ENCODE measurements at regions not wholly inside any gene's neighbourhood (a gene's known extent, or its start where the extent isn't known, plus 50 kb on each side); places are given as distances from the start of the nearest gene placed in this dataset.

- TF ChIP-seq CTCF (IDR thresholded peaks at IDR 0.05) (no peak), POLR2A (IDR thresholded peaks at IDR 0.05) (no peak)
Observed at GRCh38 chr13:106352850-106353249, 182.6 kb downstream of the EFNB2 start.
